IMR-90 (cell line): ENCODE measurements at regions not wholly inside any gene's neighbourhood (a gene's known extent, or its start where the extent isn't known, plus 50 kb on each side); places are given as distances from the start of the nearest gene placed in this dataset.
A peak's percentile ranks its signal among the peaks of the same experiment; 100 is the strongest.

Experiments
- ATAC-seq: fragments of 200-7000 bp; cut with Tn5 transposase; 2 replicates; pipeline ENCODE4 v1.9.1; 2020; ENCODE audit warnings: low read depth, mild to moderate bottlenecking, moderate library complexity
- BruUV-seq: library from RNA; stranded (reverse); fragments of 400-500 nt; replicated peaks from 2 replicates; lab custom pipeline; 2021; lab: Mats Ljungman, UMichigan
- CTCF ChIA-PET: fragments of 300-600 bp; formaldehyde crosslinking; extraction: SDS; loops from one replicate; lab custom pipeline; 2021; ENCODE audit warnings: antibody characterized with exemption; lab: Yijun Ruan, JAX
- POLR2A ChIA-PET: fragments of 300-600 bp; sonication (Branson Sonifier 250); formaldehyde crosslinking; loops from one replicate; lab custom pipeline; 2022; ENCODE audit warnings: antibody characterized with exemption; ENCODE audit not compliant: unreplicated experiment; lab: Charles Lee
- DNase-seq: peaks from one replicate; pipeline ENCODE4 v3.0.0; 2013
- H2AFZ ChIP-seq: replicated peaks from 2 replicates; pipeline ENCODE3; 2013; ENCODE audit warnings: low read length, mild to moderate bottlenecking; ENCODE audit not compliant: poor library complexity
- H2AK5ac ChIP-seq: 2 replicates; pipeline ENCODE4 v1.6.1; 2013; ENCODE audit warnings: low read depth, low read length, inconsistent platforms
- H2AK9ac ChIP-seq: replicated peaks from 2 replicates; pipeline ENCODE3; 2013; ENCODE audit warnings: mild to moderate bottlenecking, low read depth, low read length, moderate library complexity; ENCODE audit not compliant: poor library complexity
- H2BK120ac ChIP-seq: 2 replicates; pipeline ENCODE4 v1.6.1; 2013; ENCODE audit warnings: low read depth, low read length, inconsistent platforms
- H2BK15ac ChIP-seq: 3 replicates; pipeline ENCODE4 v1.6.1; 2013; ENCODE audit warnings: low read depth, low read length, inconsistent platforms
- H2BK20ac ChIP-seq: 2 replicates; pipeline ENCODE4 v1.6.1; 2013; ENCODE audit warnings: low read depth, mild to moderate bottlenecking, inconsistent platforms, low read length, moderate library complexity
- H2BK5ac ChIP-seq: 2 replicates; pipeline ENCODE4 v1.6.1; 2013; ENCODE audit warnings: mild to moderate bottlenecking, low read depth, low read length, inconsistent platforms; ENCODE audit not compliant: poor library complexity, severe bottlenecking
- H3K14ac ChIP-seq: replicated peaks from 2 replicates; pipeline ENCODE4 v1.6.1; 2013; ENCODE audit warnings: low read depth, low read length, inconsistent platforms
- H3K18ac ChIP-seq: 2 replicates; pipeline ENCODE4 v1.6.1; 2013; ENCODE audit warnings: low read depth, low read length, control low read depth
- H3K23ac ChIP-seq: 2 replicates; pipeline ENCODE4 v1.6.1; 2013; ENCODE audit warnings: low read depth, low read length, inconsistent platforms
- H3K27ac ChIP-seq: 2 replicates; pipeline ENCODE4 v1.5.1; 2013; ENCODE audit warnings: mild to moderate bottlenecking, control low read depth, low read length; ENCODE audit not compliant: insufficient read depth
- H3K27me3 ChIP-seq: 2 replicates; pipeline ENCODE4 v1.6.1; 2013; ENCODE audit warnings: low read length; ENCODE audit not compliant: control insufficient read depth, insufficient read depth
- H3K36me3 ChIP-seq: 2 replicates; pipeline ENCODE4 v1.6.1; 2013; ENCODE audit warnings: low read length, mixed read lengths; ENCODE audit not compliant: control insufficient read depth, insufficient read depth
- H3K4ac ChIP-seq: 2 replicates; pipeline ENCODE4 v1.6.1; 2013; ENCODE audit warnings: low read depth, low read length, inconsistent platforms
- H3K4me1 ChIP-seq: 2 replicates; pipeline ENCODE4 v1.6.1; 2013; ENCODE audit warnings: low read length, mixed read lengths; ENCODE audit not compliant: control insufficient read depth, insufficient read depth
- H3K4me2 ChIP-seq: 2 replicates; pipeline ENCODE4 v1.6.1; 2013; ENCODE audit warnings: low read depth, mild to moderate bottlenecking, control low read depth, low read length, moderate library complexity
- H3K4me3 ChIP-seq: 2 replicates; pipeline ENCODE4 v1.5.1; 2013; ENCODE audit warnings: low read depth, mild to moderate bottlenecking, control low read depth, low read length, moderate library complexity; ENCODE audit not compliant: insufficient read depth
- H3K56ac ChIP-seq: 2 replicates; pipeline ENCODE4 v1.6.1; 2013; ENCODE audit warnings: low read length, inconsistent platforms; ENCODE audit not compliant: insufficient read depth; ENCODE audit errors: extremely low read depth
- H3K79me1 ChIP-seq, 2 experiments: 2 replicates each; pipeline ENCODE4 v1.6.1; 2013; ENCODE audit warnings: low read length in 2 of 2, inconsistent platforms in 1 of 2, low read depth in 1 of 2
- H3K9ac ChIP-seq: 2 replicates; pipeline ENCODE4 v1.6.1; 2013; ENCODE audit warnings: low read depth, low read length, control low read depth
- H3K9me1 ChIP-seq: 2 replicates; pipeline ENCODE4 v1.6.1; 2013; ENCODE audit warnings: low read length, inconsistent platforms; ENCODE audit not compliant: insufficient read depth
- H3K9me3 ChIP-seq: 2 replicates; pipeline ENCODE4 v1.6.1; 2013; ENCODE audit warnings: low read length; ENCODE audit not compliant: control insufficient read depth, insufficient read depth
- H4K20me1 ChIP-seq: 2 replicates; pipeline ENCODE4 v1.6.1; 2013; ENCODE audit warnings: low read length, inconsistent platforms; ENCODE audit not compliant: insufficient read depth
- H4K5ac ChIP-seq: 2 replicates; pipeline ENCODE4 v1.6.1; 2013; ENCODE audit warnings: mild to moderate bottlenecking, low read depth, low read length, control low read depth
- H4K8ac ChIP-seq, 2 experiments: 2 replicates each; pipeline ENCODE4 v1.6.1; 2013; ENCODE audit warnings: low read depth in 2 of 2, low read length in 2 of 2, control low read depth in 1 of 2, inconsistent platforms in 1 of 2
- H4K91ac ChIP-seq: 2 replicates; pipeline ENCODE4 v1.6.1; 2013; ENCODE audit warnings: low read depth, low read length, inconsistent platforms; ENCODE audit not compliant: insufficient read depth
- BHLHE40 ChIP-seq: fragments of 150-350 bp; IDR thresholded peaks from 2 replicates; pipeline ENCODE4 v1.6.1; 2016; ENCODE audit warnings: mild to moderate bottlenecking, low read depth, low read length
- CEBPB ChIP-seq: IDR thresholded peaks from 2 replicates; pipeline ENCODE4 v1.6.1; 2012; ENCODE audit warnings: low read depth, low read length, improper control_type of control experiment
- CHD1 ChIP-seq: IDR thresholded peaks from 2 replicates; pipeline ENCODE4 v1.6.1; 2012; ENCODE audit warnings: low read depth, low read length, improper control_type of control experiment
- CTCF ChIP-seq: conservative IDR thresholded peaks from 2 replicates; pipeline ENCODE4 v1.5.1; 2012; ENCODE audit warnings: mild to moderate bottlenecking, low read depth, low read length, improper control_type of control experiment
- ELK1 ChIP-seq: fragments of 150-350 bp; IDR thresholded peaks from 2 replicates; pipeline ENCODE4 v1.6.1; 2016; ENCODE audit warnings: low read depth, mild to moderate bottlenecking, low read length, moderate library complexity, borderline replicate concordance
- FOS ChIP-seq: fragments of 150-350 bp; IDR thresholded peaks from 2 replicates; pipeline ENCODE4 v1.6.1; 2016; ENCODE audit warnings: low read depth, low read length
- MAFK ChIP-seq: IDR thresholded peaks from 2 replicates; pipeline ENCODE4 v1.6.1; 2012; ENCODE audit warnings: low read depth, low read length, improper control_type of control experiment
- MAZ ChIP-seq: IDR thresholded peaks from 2 replicates; pipeline ENCODE4 v1.6.1; 2012; ENCODE audit warnings: low read depth, mild to moderate bottlenecking, low read length, improper control_type of control experiment, moderate library complexity, borderline replicate concordance
- MXI1 ChIP-seq: IDR thresholded peaks from 2 replicates; pipeline ENCODE4 v1.6.1; 2012; ENCODE audit warnings: low read depth, mild to moderate bottlenecking, low read length, moderate library complexity, borderline replicate concordance
- NFE2L2 ChIP-seq: fragments of 150-350 bp; IDR thresholded peaks from 2 replicates; pipeline ENCODE4 v1.6.1; 2016; ENCODE audit warnings: low read depth, mild to moderate bottlenecking, low read length
- POLR2A ChIP-seq: IDR thresholded peaks from 2 replicates; pipeline ENCODE4 v1.6.1; 2012; ENCODE audit warnings: mild to moderate bottlenecking, low read depth, low read length
- RAD21 ChIP-seq: IDR thresholded peaks from 2 replicates; pipeline ENCODE4 v1.6.1; 2012; ENCODE audit warnings: low read length, improper control_type of control experiment
- RCOR1 ChIP-seq: IDR thresholded peaks from 2 replicates; pipeline ENCODE4 v1.6.1; 2012; ENCODE audit warnings: mild to moderate bottlenecking, low read length, improper control_type of control experiment; ENCODE audit not compliant: insufficient replicate concordance
- RFX5 ChIP-seq: IDR thresholded peaks from 2 replicates; pipeline ENCODE4 v1.8.0; 2012; ENCODE audit warnings: low read depth, mild to moderate bottlenecking, low read length, moderate library complexity
- SMC3 ChIP-seq: fragments of 150-350 bp; IDR thresholded peaks from 2 replicates; pipeline ENCODE4 v1.6.1; 2016; ENCODE audit warnings: low read depth, mild to moderate bottlenecking, antibody characterized with exemption, low read length, moderate library complexity
- WGBS, 2 experiments: methylation state at CpG; one replicate each; pipeline versions ENCODE4 v1.1.5 to v1.1.7; 2013; ENCODE audit warnings: missing lambda C conversion rate in 2 of 2; ENCODE audit not compliant: insufficient read length in 1 of 2; ENCODE audit errors: extremely low coverage in 2 of 2; 5-methylcytosine and 5-hydroxymethylcytosine counted together
- dilution Hi-C: fragments of 300-500 bp; cut with HindIII; formaldehyde crosslinking; loops from one replicate; pipeline ENCODE4 v1.14.3; 2018; ENCODE audit warnings: low sequenced_read_pairs; ENCODE audit not compliant: unreplicated experiment
- in situ Hi-C: fragments of 300-500 bp; cut with MboI; formaldehyde crosslinking; loops from 3 replicates; pipeline ENCODE4 v1.14.3; 2019; ENCODE audit warnings: low sequenced_read_pairs, inconsistent platforms, mixed read lengths
- intact Hi-C: fragments of 100-400 bp; cut with micrococcal nuclease; formaldehyde crosslinking; loops from 2 replicates; pipeline ENCODE4 v1.10.0; 2022

- peak; percentile 72 for TF ChIP-seq BHLHE40
These were observed 55.2 kb upstream of the FOXF1 start (continued) for GRCh38 chr16:86455116-86455515.

GRCh38 chr16:86455640-86456039, 54.7 kb upstream of the FOXF1 start:
- peaks cover 4 to 31% of the 10 kb centered on the region in 2 experiments for H3K79me1 ChIP-seq
- H2BK15ac ChIP-seq: peak overlapping the region; percentile 20; the same call in 2 of the 3 replicates
- H2AK9ac ChIP-seq: peak overlapping the region; percentile 42
- H2BK5ac ChIP-seq: peak overlapping the region; percentile 83
- ATAC-seq (no peak), DNase-seq (no peak)
- dilution Hi-C loops (no loop called here), in situ Hi-C loops (loop anchor here (5.0 kb wide), 1 partner anchor 58 kb away; no protein-coding TSS in a partner anchor), intact Hi-C loops (loop anchor here (2.0 to 5.0 kb wide), 5 partner anchors 51 to 383 kb away; no protein-coding TSS in a partner anchor)
- peaks cover 2% of the 10 kb centered on the region; the same call in 1 of the 2 replicates for H3K9me3 ChIP-seq
- POLR2A ChIA-PET: interaction anchor here (0.6 to 1.0 kb wide), 3 partner anchors 51 to 282 kb away, joined by 3 to 6 read pairs (median 4); no protein-coding TSS in a partner anchor
- H3K4ac ChIP-seq: peak overlapping the region; percentile 81
- no TSS peak for BruUV-seq
- CTCF ChIA-PET: no interaction called here
- H3K9me1 ChIP-seq: peaks cover 16% of the 10 kb centered on the region
- 65% methylated on average over 4 of the region's 14 CpGs; no CpG with 5 or more reads in 1 of the 2 experiments for WGBS, 2 experiments
- H3K4me1 ChIP-seq: peaks cover 24% of the 10 kb centered on the region
- peaks cover 3% of the 10 kb centered on the region; the same call in 1 of the 2 replicates for H4K20me1 ChIP-seq
- peak overlapping the region; percentile 61 for H3K14ac ChIP-seq
- H4K5ac ChIP-seq: peak overlapping the region; percentile 73
- peak overlapping the region; percentile 87 for H4K91ac ChIP-seq
- H3K18ac ChIP-seq: peak overlapping the region; percentile 72
- H3K27me3 ChIP-seq: no peaks in the 10 kb centered on the region
- peak overlapping the region; percentile 64 for H3K56ac ChIP-seq
- peak overlapping the region; percentile 60 to 89 for H4K8ac ChIP-seq
- H2BK120ac ChIP-seq: peak overlapping the region; percentile 92
- H3K9ac ChIP-seq: peak overlapping the region; percentile 24; the same call in 1 of the 2 replicates
- peak overlapping the region; percentile 86 for H2BK20ac ChIP-seq
- H3K27ac ChIP-seq: peak overlapping the region; percentile 76
- no peak overlapping the region for H3K4me3 ChIP-seq
- H3K36me3 ChIP-seq: no peaks in the 10 kb centered on the region
- peak overlapping the region; percentile 9 for H3K4me2 ChIP-seq
- H3K23ac ChIP-seq: peak overlapping the region; percentile 5; the same call in 1 of the 2 replicates
- H2AK5ac ChIP-seq: peak overlapping the region; percentile 98
- H2AFZ ChIP-seq: no peak overlapping the region
- no peak for TF ChIP-seq ELK1
- TF ChIP-seq POLR2A: no peak
- no peak for TF ChIP-seq RFX5
- no peak for TF ChIP-seq MAZ
- no peak for TF ChIP-seq CHD1
- TF ChIP-seq BHLHE40: no peak
- no peak for TF ChIP-seq CEBPB
- TF ChIP-seq RCOR1: no peak
- no peak for TF ChIP-seq SMC3
- TF ChIP-seq NFE2L2: no peak
- no peak for TF ChIP-seq FOS
- no peak for TF ChIP-seq RAD21
- TF ChIP-seq MXI1: no peak
- no peak for TF ChIP-seq CTCF
- no peak for TF ChIP-seq MAFK
